ENCODE measurements at regions not wholly inside any gene's neighbourhood (a gene's known extent, or its start where the extent isn't known, plus 50 kb on each side); places are given as distances from the start of the nearest gene placed in this dataset.

DNA sequence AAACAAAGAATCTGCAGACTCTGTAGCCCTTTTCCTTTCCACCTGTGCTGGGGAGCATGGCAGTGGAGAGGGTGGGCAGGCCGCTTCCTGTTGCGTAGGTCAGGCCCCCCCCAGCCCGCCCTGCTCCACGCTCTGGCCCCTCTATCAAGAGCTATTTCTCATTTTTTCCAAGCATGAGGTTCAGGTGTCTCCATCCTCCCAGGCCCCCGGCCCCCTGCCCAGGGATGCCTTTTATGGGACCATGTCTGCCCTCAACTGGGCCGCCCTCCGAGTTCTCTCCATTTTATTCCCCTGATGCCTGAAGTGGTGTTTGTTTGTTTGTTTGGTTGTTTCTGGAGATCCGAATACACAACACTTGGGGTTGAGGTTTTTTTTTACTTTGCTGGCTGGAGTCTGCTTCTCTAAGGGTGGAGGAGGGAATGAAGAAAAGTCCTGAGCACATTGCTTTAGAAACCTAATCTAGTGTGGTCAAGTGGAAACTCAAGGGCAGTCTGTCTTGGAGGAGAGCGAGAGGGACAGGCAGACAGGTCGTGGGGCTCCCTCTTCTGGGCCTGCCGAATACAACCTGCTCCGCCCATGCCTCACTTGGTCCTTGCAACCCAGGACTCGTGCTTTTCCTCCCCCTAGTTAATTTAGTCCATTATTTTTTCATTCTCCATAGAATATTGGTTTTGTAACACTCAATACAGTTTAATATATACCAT lies 176.5 kb upstream of the LYSMD4 start:
- in situ Hi-C loops (cut with MboI; ENCODE audit: low sequenced_read_pairs, unreplicated experiment): no loop called here

GRCh38 chr15:99907698-99908097 lies 174.5 kb upstream of the LYSMD4 start:
- no peak for TF ChIP-seq CTCF (IDR thresholded peaks at IDR 0.05; ENCODE audit: borderline replicate concordance, control extremely low read depth, extremely low read depth, insufficient read depth, missing control alignments)
- in situ Hi-C loops (cut with MboI; ENCODE audit: low sequenced_read_pairs, unreplicated experiment): no loop called here
- no peak for DNase-seq (ENCODE audit: low spot score)

More for the DNA sequence above, 176.5 kb upstream of the LYSMD4 start:
- peak; percentile 14 for TF ChIP-seq CTCF (IDR thresholded peaks at IDR 0.05; ENCODE audit: borderline replicate concordance, control extremely low read depth, extremely low read depth, insufficient read depth, missing control alignments)
- DNase-seq (ENCODE audit: low spot score): peak; percentile 61

GRCh38 chr15:99906793-99907192 lies 173.6 kb upstream of the LYSMD4 start:
- in situ Hi-C loops (cut with MboI; ENCODE audit: low sequenced_read_pairs, unreplicated experiment): no loop called here
- no peak for DNase-seq (ENCODE audit: low spot score)
- no peak for TF ChIP-seq CTCF (IDR thresholded peaks at IDR 0.05; ENCODE audit: borderline replicate concordance, control extremely low read depth, extremely low read depth, insufficient read depth, missing control alignments)

DNA sequence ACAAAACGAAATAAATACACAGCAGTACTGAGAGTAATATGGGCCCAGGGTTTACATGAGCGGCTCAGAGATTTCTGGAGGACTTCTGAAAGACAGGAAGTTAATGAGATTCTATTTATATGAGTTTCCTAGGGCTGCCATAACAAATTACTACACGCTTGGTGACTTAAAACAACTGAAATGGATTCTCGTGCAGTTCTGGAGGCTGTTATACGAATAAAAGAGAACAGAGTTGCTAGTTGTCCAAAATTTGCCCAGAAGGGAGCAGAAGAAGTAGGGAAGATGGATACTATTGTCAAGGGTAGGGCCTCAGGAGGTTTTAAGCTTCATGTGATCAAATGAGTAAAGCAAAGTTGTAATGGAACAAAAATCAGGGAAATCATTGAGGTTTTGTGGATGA lies 173.1 kb upstream of the LYSMD4 start:
- in situ Hi-C loops (cut with MboI; ENCODE audit: low sequenced_read_pairs, unreplicated experiment): no loop called here

DNA sequence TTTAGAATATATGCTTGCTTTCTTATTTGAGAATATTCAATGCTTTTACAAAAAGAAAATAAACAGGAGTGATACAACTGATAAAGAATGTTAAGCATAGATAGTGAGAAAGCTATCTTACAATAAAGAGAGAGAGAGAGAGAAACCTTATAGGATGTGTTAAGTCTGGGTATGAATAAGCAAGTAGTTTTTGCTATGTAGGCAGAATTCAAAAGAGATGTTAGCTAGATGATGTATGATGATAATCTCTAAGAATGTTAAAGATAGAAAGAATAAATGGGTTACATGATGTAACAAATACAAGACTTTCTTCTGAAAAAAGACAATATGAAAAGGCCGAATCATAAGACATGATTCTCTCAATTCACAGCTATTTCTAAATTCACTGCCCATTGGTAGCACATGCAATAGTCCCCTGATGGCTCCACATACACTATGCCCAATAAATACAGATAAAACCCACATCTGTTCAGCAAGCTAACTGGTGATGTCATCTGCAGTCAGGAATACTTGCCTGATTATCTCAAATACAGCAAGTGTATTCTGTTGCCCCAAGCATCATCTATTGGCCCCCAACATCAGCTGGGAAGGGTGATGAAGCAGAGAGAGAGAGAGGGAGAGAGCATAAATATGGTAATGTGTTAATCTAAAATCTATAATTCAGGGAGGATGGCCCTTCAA lies 169.2 kb upstream of the LYSMD4 start:
- in situ Hi-C loops (cut with MboI; ENCODE audit: low sequenced_read_pairs, unreplicated experiment): no loop called here
- no peak for TF ChIP-seq CTCF (IDR thresholded peaks at IDR 0.05; ENCODE audit: borderline replicate concordance, control extremely low read depth, extremely low read depth, insufficient read depth, missing control alignments)
- no peak for DNase-seq (ENCODE audit: low spot score)

More for the DNA sequence above, 173.1 kb upstream of the LYSMD4 start:
- no peak for DNase-seq (ENCODE audit: low spot score)
- TF ChIP-seq CTCF (IDR thresholded peaks at IDR 0.05; ENCODE audit: borderline replicate concordance, control extremely low read depth, extremely low read depth, insufficient read depth, missing control alignments): no peak

DNA sequence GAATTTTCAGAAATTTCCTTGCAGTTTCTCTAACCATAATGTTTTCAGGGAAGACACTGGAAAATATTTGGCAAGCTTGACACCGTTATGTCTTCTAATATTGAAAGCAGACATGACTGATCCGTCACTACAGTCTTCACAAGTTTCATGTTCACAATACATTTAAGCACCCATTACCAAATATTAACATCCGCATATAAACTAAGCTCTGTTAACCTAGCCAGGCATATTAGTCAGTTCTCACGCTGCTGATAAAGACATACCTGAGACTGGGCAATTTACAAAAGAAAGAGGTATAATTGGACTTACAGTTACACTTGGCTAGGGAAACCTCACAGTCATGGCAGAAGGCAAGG lies 162.7 kb upstream of the LYSMD4 start:
- no peak for DNase-seq (ENCODE audit: low spot score)
- in situ Hi-C loops (cut with MboI; ENCODE audit: low sequenced_read_pairs, unreplicated experiment): no loop called here
- TF ChIP-seq CTCF (IDR thresholded peaks at IDR 0.05; ENCODE audit: borderline replicate concordance, control extremely low read depth, extremely low read depth, insufficient read depth, missing control alignments): no peak
